ENCODE measurements at regions not wholly inside any gene's neighbourhood (a gene's known extent, or its start where the extent isn't known, plus 50 kb on each side); places are given as distances from the start of the nearest gene placed in this dataset.

- H3K4me3 Mint-ChIP-seq = no peak overlapping the region
- CTCF ChIA-PET = no interaction called here
These were observed 125.3 kb downstream of the C11orf91 start for GRCh38 chr11:33575311-33575710.

DNA sequence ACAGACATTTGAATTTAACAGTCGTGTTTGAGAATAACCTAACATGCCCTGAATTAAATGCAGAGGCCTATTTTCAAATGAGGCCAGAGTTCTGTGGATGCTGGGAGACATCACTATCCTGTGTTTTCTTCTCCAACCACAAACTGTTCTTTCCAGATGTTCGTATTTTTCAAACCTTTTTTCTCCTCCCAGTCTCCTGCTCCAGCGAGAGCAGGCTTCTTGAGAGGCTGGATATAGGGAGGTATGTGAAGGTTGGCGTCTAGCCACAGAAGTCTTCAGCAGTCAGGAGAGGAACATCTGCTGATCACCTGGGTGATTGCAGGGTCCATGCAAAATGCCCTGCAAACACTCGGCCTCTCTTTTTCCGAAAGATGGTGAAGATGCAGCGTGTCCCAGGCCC is 126.3 kb downstream of the C11orf91 start:
- Mint-ChIP-seq H3K9me3 (no peaks in the 10 kb centered on the region), H3K27ac (no peak overlapping the region), H3K4me1 (no peaks in the 10 kb centered on the region), H3K27me3 (peaks cover under 1% of the 10 kb centered on the region), H3K36me3 (ENCODE audit: low read depth) (no peaks in the 10 kb centered on the region), H3K4me3 (no peak overlapping the region)
- ChIA-PET POLR2A (no interaction called here), CTCF (no interaction called here)
- intact Hi-C loops (cut with micrococcal nuclease) = no loop called here
- TF ChIP-seq, protein P1, sequence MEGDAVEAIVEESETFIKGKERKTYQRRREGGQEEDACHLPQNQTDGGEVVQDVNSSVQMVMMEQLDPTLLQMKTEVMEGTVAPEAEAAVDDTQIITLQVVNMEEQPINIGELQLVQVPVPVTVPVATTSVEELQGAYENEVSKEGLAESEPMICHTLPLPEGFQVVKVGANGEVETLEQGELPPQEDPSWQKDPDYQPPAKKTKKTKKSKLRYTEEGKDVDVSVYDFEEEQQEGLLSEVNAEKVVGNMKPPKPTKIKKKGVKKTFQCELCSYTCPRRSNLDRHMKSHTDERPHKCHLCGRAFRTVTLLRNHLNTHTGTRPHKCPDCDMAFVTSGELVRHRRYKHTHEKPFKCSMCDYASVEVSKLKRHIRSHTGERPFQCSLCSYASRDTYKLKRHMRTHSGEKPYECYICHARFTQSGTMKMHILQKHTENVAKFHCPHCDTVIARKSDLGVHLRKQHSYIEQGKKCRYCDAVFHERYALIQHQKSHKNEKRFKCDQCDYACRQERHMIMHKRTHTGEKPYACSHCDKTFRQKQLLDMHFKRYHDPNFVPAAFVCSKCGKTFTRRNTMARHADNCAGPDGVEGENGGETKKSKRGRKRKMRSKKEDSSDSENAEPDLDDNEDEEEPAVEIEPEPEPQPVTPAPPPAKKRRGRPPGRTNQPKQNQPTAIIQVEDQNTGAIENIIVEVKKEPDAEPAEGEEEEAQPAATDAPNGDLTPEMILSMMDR (IDR thresholded peaks at IDR 0.05) = no peak
- ATAC-seq (ENCODE audit: low read depth) (no peak), DNase-seq (no peak)

More at GRCh38 chr11:33575311-33575710, 125.3 kb downstream of the C11orf91 start:
- Mint-ChIP-seq H3K27ac (no peak overlapping the region), H3K4me1 (no peaks in the 10 kb centered on the region), H3K27me3 (peaks cover 4% of the 10 kb centered on the region), H3K36me3 (ENCODE audit: low read depth) (no peaks in the 10 kb centered on the region), H3K9me3 (no peaks in the 10 kb centered on the region)
- TF ChIP-seq, protein P1 (IDR thresholded peaks at IDR 0.05) = no peak
- intact Hi-C loops (cut with micrococcal nuclease) = no loop called here
- DNase-seq (no peak), ATAC-seq (ENCODE audit: low read depth) (no peak)
- POLR2A ChIA-PET = interaction anchor here (0.6 kb wide), 1 partner anchor 372 kb away, joined by 3 read pairs; no protein-coding TSS in a partner anchor

DNA sequence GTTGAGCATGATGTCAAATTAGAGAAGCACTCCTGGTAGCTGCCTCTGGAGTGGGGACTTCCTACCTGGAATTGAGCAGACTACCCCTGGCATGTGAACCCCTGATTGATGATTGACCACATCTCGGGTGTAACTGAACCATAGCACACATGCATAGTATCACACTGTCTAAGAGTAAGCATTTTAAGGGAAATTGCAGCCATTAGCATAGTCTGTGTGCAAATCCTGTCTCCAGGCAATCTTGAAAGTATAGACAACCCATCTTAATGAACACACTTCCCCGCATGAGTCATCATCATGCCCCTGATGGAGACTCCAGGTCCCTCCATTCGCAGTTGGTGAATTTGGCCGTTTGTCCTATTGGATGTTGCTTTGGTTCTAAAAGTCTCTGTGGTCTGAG is 131.3 kb downstream of the C11orf91 start:
- Mint-ChIP-seq H3K4me3 (no peak overlapping the region), H3K9me3 (no peaks in the 10 kb centered on the region), H3K27ac (no peak overlapping the region), H3K4me1 (no peaks in the 10 kb centered on the region), H3K36me3 (ENCODE audit: low read depth) (no peaks in the 10 kb centered on the region), H3K27me3 (no peaks in the 10 kb centered on the region)
- DNase-seq = no peak
- ChIA-PET POLR2A (no interaction called here), CTCF (no interaction called here)
- intact Hi-C loops (cut with micrococcal nuclease) = no loop called here
- no peak for ATAC-seq (ENCODE audit: low read depth)
- TF ChIP-seq, protein P1 (IDR thresholded peaks at IDR 0.05) = no peak

GRCh38 chr11:33567004-33567403 is 133.6 kb downstream of the C11orf91 start:
- ChIA-PET POLR2A (no interaction called here), CTCF (no interaction called here)
- no peak overlapping the region for H3K27ac Mint-ChIP-seq
- H3K27me3 Mint-ChIP-seq = no peaks in the 10 kb centered on the region
- H3K4me3 Mint-ChIP-seq = no peak overlapping the region
- no peaks in the 10 kb centered on the region for H3K9me3 Mint-ChIP-seq
- ATAC-seq (ENCODE audit: low read depth) (no peak), DNase-seq (no peak)
- TF ChIP-seq, protein P1 (IDR thresholded peaks at IDR 0.05) = no peak
- H3K36me3 Mint-ChIP-seq (ENCODE audit: low read depth) = no peaks in the 10 kb centered on the region
- H3K4me1 Mint-ChIP-seq = no peaks in the 10 kb centered on the region
- intact Hi-C loops (cut with micrococcal nuclease) = no loop called here

- TF ChIP-seq, protein P1 (IDR thresholded peaks at IDR 0.05) = no peak
- Mint-ChIP-seq H3K9me3 (no peaks in the 10 kb centered on the region), H3K27ac (no peak overlapping the region), H3K4me3 (no peak overlapping the region), H3K27me3 (no peaks in the 10 kb centered on the region), H3K36me3 (ENCODE audit: low read depth) (no peaks in the 10 kb centered on the region), H3K4me1 (no peaks in the 10 kb centered on the region)
- DNase-seq (no peak), ATAC-seq (ENCODE audit: low read depth) (no peak)
- POLR2A ChIA-PET = no interaction called here
- intact Hi-C loops (cut with micrococcal nuclease) = no loop called here
- CTCF ChIA-PET = no interaction called here
These were observed 135.7 kb downstream of the C11orf91 start for GRCh38 chr11:33564856-33565453.

Data from activated B cell treated with CpG ODN at 0.5 μM for 24 hours (primary cell).